GM21529 (cell line): ENCODE measurements at regions not wholly inside any gene's neighbourhood (a gene's known extent, or its start where the extent isn't known, plus 50 kb on each side); places are given as distances from the start of the nearest gene placed in this dataset.

ENCODE experiments used
- ATAC-seq: cut with Tn5 transposase; IDR thresholded peaks from one replicate; pipeline ENCODE4 v1.9.1; 2021; ENCODE audit not compliant: unreplicated experiment

DNA sequence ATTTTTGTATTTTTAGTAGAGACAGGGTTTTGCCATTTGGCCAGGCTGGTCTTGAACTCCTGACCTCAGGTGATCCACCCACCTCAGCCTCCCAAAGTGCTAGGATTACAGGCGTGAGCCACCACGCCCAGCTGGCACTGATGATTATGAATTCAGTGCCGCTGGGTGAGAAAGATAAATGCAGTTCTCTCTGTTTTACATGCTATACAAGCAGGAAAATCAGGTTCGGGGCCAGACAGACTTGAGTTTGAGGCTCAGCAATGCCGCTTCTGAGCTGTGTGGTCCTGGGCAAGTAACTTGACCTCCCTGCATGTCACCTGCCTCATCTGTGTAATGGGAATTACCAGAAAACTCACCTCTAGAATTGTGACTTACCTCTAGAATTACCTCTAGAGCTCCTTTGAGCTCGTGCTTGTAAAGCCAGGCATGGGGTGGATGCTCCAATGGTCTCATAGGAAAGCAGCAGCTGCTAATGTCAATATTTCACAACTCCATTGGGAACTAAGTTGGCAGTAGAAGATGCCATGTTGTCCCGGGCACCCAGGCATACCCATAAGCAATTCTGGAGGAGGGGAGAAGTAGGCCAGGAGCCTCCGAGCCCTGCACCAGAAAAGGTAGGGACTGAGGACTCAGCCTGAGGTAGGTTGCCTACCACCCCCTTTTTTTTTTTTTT lies 119.8 kb upstream of the SLC25A33 start:
- no peak for ATAC-seq

GRCh38 chr1:9420835-9421532 lies 118.3 kb upstream of the SLC25A33 start:
- ATAC-seq: no peak

DNA sequence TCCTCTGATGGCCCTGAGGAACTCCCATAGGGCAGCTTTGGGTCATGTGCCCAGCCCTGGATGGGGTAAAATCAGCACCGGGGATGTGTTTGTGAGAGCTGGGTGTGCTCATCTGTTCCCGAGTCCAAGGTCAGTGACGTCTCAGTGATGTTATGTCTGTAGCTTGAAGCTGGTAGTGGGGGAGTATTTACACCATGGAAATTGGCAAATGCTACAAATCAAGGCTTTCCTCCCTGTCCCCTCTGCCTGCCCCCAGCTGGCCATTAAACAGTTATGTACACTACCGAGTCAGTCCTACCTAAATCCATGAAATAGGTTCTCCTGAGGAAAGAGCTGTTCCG lies 117.8 kb upstream of the SLC25A33 start:
- no peak for ATAC-seq

- no peak for ATAC-seq
Observed at GRCh38 chr1:9422321-9422720, 116.9 kb upstream of the SLC25A33 start.

- ATAC-seq: no peak
Observed at GRCh38 chr1:9422911-9423505, 116.3 kb upstream of the SLC25A33 start.

GRCh38 chr1:9424261-9424660 lies 115.0 kb upstream of the SLC25A33 start:
- ATAC-seq: no peak

- ATAC-seq: peak; percentile 16
Observed at GRCh38 chr1:9425859-9426258, 113.4 kb upstream of the SLC25A33 start.

GRCh38 chr1:9426291-9426711 lies 113.0 kb upstream of the SLC25A33 start:
- peak; percentile 68 for ATAC-seq

- ATAC-seq: no peak
Observed at GRCh38 chr1:9427388-9427787, 111.9 kb upstream of the SLC25A33 start.

GRCh38 chr1:9428601-9429341 lies 110.5 kb upstream of the SLC25A33 start:
- ATAC-seq: peak; percentile 69

DNA sequence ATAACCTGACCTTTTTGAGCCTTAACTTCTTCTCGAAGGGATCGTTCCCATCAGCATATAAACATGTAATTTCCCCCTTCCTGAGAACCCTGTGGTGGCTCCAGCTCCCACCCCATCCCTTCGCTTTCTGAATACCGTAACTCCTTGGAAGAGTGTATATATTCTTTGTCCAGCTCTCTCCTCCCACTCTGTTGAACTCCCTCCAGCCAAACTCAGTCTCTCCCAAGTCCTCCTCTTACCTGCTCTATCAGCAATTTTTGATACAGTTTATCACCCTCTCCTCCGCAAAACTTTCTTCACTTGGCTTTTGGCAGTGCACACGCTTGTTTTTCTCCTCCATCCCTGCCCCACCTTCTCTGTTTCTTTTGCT lies 109.9 kb upstream of the SLC25A33 start:
- no peak for ATAC-seq

DNA sequence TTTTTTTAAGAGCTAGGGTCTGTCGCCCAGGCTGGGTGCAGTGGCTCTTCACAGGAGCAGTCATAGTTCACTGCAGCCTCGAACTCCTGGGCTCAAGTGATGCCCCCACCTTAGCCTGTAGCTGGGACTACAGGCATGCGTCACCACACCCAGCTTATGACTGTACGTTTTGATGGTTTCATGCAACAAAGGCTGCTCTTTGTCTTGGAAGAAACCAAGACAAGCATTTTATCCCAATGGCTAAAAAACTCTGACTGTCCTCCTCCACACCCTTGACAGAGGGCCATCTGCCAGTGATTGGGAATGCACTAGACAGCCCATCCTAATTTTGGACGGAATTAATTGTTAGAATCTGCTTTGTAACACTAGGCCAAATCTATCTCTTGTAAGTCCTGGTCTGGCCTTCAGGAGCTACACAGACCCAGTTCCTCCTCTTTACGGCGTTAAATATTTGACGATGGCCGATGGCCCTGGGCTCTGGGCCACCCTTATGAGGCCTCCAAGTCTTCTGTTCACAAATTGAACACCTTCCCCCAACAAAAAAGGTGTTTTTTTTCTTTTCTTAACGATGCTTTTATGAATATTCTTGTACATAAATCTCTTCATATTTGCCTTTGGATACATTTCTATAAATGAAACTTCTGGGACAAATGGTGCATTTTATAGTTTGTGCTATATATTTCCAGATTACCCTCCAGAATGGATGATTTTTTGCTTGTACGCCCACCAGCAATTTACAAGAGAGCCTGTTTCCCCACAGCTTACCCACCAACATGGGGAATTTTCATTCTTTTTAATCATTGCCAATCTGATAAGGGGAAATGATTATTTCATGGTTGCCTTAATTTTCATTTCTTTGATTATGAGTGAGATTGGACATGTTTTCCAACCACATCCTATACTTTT lies 104.8 kb upstream of the SLC25A33 start:
- no peak for ATAC-seq

GRCh38 chr1:9435153-9435636 lies 104.1 kb upstream of the SLC25A33 start:
- ATAC-seq: no peak

DNA sequence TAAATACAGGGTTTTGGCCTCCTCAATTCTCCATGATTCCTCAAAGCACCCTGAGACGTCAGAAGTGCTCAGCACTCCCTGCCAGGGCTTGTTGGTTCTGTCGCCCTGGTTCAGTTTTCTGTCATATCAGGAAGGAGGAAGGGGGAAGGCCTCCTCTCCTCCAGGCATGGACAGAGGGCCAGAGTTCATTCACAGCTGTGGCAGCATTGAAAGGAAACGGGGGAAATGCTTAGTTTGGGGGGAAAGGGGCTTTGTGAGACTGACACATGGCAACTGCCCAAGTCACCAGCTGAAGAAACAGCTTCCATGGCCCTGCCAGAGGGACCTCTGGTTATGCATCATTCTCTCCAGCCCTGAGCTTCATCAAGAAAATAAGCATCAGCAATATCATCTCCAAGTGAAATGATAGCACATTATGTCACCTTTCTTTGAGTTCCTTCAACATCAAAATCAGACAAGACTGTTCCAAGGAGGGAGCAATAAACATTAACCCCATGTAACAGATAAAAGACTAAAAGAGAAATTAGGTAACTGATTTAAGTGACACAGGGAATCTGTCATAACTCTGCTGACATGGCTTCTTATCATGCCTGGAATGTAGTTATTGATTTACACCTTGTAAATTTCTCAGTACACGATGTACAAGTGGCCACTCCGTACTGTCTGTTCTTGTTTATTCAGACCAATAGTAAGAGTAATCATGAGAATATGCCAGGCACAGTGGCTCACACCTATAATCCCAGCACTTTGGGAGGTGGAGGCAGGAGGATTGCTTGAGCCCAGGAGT lies 103.2 kb upstream of the SLC25A33 start:
- no peak for ATAC-seq

DNA sequence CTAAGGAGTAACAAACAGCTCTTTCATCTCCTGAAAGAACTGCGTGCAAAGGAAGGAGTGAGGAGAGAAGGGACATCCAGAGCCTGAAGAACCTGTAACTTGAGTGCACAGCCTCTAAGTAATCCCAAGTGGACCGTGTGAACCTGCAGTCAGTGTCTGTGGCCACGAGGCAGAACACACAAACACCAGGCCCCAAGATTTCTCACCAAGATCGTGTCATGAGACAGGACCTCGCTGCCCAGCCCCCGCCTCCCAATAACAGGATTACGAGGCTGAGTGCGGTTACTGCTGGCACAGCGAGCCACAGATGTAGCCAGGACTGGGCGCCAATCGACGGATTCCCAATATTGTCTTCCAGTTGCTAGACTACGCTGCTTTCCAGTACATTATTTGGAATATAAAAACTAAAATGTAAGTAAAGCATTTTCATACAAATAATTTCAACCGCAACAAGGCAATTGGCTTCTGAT lies 101.3 kb upstream of the SLC25A33 start:
- ATAC-seq: no peak

DNA sequence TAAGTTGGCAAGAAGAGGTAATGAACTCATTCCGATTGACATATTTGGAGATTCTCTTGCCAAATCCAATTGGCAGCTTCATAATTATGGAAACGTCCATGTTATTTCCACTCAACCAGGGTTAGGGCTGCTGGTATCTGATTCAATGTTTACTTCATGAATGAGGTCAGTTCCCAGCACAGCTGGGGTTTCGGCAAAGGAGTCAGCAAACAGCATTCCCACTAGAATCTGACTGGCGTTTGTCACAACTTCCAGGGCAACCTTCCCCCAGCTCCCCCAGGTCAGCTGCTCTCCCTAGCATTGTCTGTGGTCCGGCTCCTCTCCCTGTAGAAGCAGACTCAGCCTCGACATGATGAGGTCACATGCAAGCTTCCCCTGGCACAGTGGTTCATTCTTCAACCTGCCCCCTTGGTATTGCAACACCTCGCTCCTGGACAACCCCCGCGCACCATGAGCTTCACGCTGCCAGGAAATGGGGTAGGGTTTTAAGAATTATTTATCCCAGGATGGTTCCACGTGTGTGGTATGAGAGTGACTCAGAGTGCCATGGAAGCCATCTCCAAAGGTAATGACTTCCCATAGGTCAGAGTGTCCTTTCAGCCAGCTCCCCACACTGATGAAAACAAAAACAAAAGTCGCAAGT lies 100.7 kb upstream of the SLC25A33 start:
- ATAC-seq: no peak

DNA sequence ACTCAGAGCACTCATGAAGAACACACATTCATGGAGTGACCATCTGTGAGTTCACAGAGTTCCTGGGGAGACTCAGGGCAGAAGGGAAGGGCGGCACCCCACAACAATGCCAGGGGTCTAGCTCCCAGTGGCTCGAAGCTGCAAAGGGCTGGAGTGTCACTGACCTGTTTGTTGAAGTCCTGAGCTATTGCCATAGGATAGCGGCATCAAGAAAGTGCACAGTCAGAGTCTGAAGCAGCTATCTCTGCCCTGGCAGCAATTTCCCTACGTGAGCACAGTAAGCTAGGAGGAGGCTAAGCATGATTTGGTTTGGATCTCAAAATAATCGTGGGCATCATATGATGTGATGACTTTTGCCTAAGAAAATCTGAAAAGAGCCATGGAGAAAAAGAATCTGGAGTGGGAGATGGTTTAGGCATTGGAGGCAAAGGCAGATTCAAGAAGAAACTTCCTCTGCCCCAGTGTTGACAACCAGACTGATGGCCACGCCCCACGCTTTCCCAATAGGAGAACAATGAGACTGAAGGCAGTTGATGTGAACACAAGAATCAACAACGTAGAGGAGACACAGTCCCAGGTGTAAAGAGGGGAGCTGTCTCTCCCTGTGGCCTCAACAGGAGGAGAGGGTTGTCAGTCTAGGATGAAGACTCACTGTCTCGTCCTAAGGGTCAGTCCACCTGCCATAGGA lies 100.0 kb upstream of the SLC25A33 start:
- no peak for ATAC-seq

DNA sequence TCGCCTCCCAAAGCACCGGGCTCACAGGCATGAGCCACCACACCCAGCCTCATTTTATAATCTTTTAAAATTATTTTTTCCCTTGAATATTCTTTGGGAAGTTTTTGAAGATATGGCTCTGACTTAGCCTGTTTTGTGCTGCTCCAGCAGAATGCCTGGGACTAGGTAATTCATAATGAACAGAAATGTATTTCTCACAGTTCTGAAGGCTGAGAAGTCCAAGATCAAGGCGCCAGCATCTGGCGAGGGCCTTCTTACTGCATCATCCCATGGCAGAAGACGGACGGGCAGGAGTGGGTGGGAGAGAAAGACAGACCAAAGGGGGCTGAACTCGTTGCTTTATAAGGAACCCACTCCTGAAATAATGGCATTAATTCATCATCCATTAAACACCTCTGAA lies 99.0 kb upstream of the SLC25A33 start:
- no peak for ATAC-seq

GRCh38 chr1:9440763-9441194 lies 98.5 kb upstream of the SLC25A33 start:
- ATAC-seq: no peak
